MM.1S (cell line): ENCODE measurements at regions not wholly inside any gene's neighbourhood (a gene's known extent, or its start where the extent isn't known, plus 50 kb on each side); places are given as distances from the start of the nearest gene placed in this dataset.

ENCODE experiments used
- DNase-seq: peaks from one replicate; pipeline ENCODE4 v3.0.0-alpha.2; 2015
- H2AFZ ChIP-seq: fragments of 300-600 bp; sonication (generic); 2 replicates; pipeline ENCODE4 v1.6.0; 2016; ENCODE audit warnings: antibody characterized with exemption, low read length
- H3F3A ChIP-seq: fragments of 300-600 bp; sonication (generic); 2 replicates; pipeline ENCODE4 v1.6.1; 2016; ENCODE audit warnings: mild to moderate bottlenecking, antibody characterized with exemption, low read length, moderate library complexity, mixed read lengths; ENCODE audit not compliant: insufficient read depth
- H3K27ac ChIP-seq: fragments of 300-600 bp; sonication (generic); 2 replicates; pipeline ENCODE4 v1.5.1; 2016; ENCODE audit warnings: mild to moderate bottlenecking, low read length
- H3K27me3 ChIP-seq: fragments of 300-600 bp; sonication (generic); replicated peaks from 2 replicates; pipeline ENCODE4 v1.6.0; 2016; ENCODE audit warnings: low read length; ENCODE audit not compliant: insufficient read depth
- H3K36me3 ChIP-seq: fragments of 300-600 bp; sonication (generic); replicated peaks from 2 replicates; pipeline ENCODE4 v1.6.1; 2016; ENCODE audit warnings: mild to moderate bottlenecking, low read length, mixed read lengths; ENCODE audit not compliant: insufficient read depth
- H3K4me1 ChIP-seq: fragments of 300-600 bp; sonication (generic); 2 replicates; pipeline ENCODE4 v1.6.1; 2016; ENCODE audit warnings: low read length, mixed read lengths
- H3K4me2 ChIP-seq: fragments of 300-600 bp; sonication (generic); 2 replicates; pipeline ENCODE4 v1.6.0; 2016; ENCODE audit warnings: low read depth, low read length
- H3K4me3 ChIP-seq: fragments of 300-600 bp; sonication (generic); 2 replicates; pipeline ENCODE4 v1.5.1; 2016; ENCODE audit warnings: low read length, mixed read lengths
- H3K79me2 ChIP-seq: fragments of 300-600 bp; sonication (generic); 2 replicates; pipeline ENCODE4 v1.6.1; 2016; ENCODE audit warnings: mixed run types, low read length, mixed read lengths
- H3K9ac ChIP-seq: fragments of 300-600 bp; sonication (generic); 2 replicates; pipeline ENCODE4 v1.6.1; 2016; ENCODE audit warnings: low read length, mixed read lengths
- H3K9me2 ChIP-seq: fragments of 300-600 bp; sonication (generic); replicated peaks from 2 replicates; pipeline ENCODE4 v1.6.1; 2016; ENCODE audit warnings: mild to moderate bottlenecking, low read length, mixed read lengths; ENCODE audit not compliant: insufficient read depth
- H3K9me3 ChIP-seq: fragments of 300-600 bp; sonication (generic); replicated peaks from 2 replicates; pipeline ENCODE4 v1.6.1; 2016; ENCODE audit warnings: mild to moderate bottlenecking, low read length, mixed read lengths; ENCODE audit not compliant: insufficient read depth
- H4K20me1 ChIP-seq: fragments of 300-600 bp; sonication (generic); 2 replicates; pipeline ENCODE4 v1.6.1; 2016; ENCODE audit warnings: mild to moderate bottlenecking, low read length, moderate library complexity, mixed read lengths; ENCODE audit not compliant: insufficient read depth
- CTCF ChIP-seq: fragments of 300-600 bp; sonication (generic); IDR thresholded peaks from 2 replicates; pipeline ENCODE4 v1.5.1; 2016; ENCODE audit warnings: antibody characterized with exemption, low read length, mixed read lengths
- EZH2 ChIP-seq: fragments of 300-600 bp; sonication (generic); optimal IDR thresholded peaks from 2 replicates; pipeline ENCODE3; 2017; ENCODE audit warnings: low read depth, mild to moderate bottlenecking, antibody characterized with exemption, low read length, mixed read lengths
- EZH2phosphoT487 ChIP-seq: fragments of 300-600 bp; sonication (generic); IDR thresholded peaks from 2 replicates; pipeline ENCODE4 v1.6.1; 2018; ENCODE audit warnings: antibody characterized with exemption, low read length

- Histone ChIP-seq H3K9me3 (no peaks in the 10 kb centered on the region), H3K9me2 (no peaks in the 10 kb centered on the region), H3K9ac (no peak overlapping the region), H3K36me3 (no peaks in the 10 kb centered on the region), H2AFZ (no peak overlapping the region), H3K4me2 (no peak overlapping the region), H3K27ac (no peak overlapping the region), H4K20me1 (no peaks in the 10 kb centered on the region), H3F3A (no peaks in the 10 kb centered on the region), H3K4me1 (no peaks in the 10 kb centered on the region), H3K79me2 (no peaks in the 10 kb centered on the region), H3K27me3 (peaks cover 99% of the 10 kb centered on the region), H3K4me3 (no peak overlapping the region)
- DNase-seq: no peak
- TF ChIP-seq EZH2 (no peak), EZH2phosphoT487 (no peak), CTCF (no peak)
Observed at GRCh38 chr1:4118746-4119515, 218.9 kb upstream of the C1orf174 start.

- no peak overlapping the region for H3K27ac ChIP-seq
- H3K9ac ChIP-seq: no peak overlapping the region
- H3K4me3 ChIP-seq: no peak overlapping the region
- no peak overlapping the region for H2AFZ ChIP-seq
- H3K36me3 ChIP-seq: no peaks in the 10 kb centered on the region
- H3K27me3 ChIP-seq: peaks cover 95% of the 10 kb centered on the region
- TF ChIP-seq CTCF (no peak), EZH2 (no peak), EZH2phosphoT487 (no peak)
- H3K79me2 ChIP-seq: no peaks in the 10 kb centered on the region
- no peaks in the 10 kb centered on the region for H4K20me1 ChIP-seq
- no peaks in the 10 kb centered on the region for H3K9me3 ChIP-seq
- no peaks in the 10 kb centered on the region for H3K9me2 ChIP-seq
- no peak overlapping the region for H3K4me2 ChIP-seq
- DNase-seq: no peak
- H3F3A ChIP-seq: no peaks in the 10 kb centered on the region
- H3K4me1 ChIP-seq: no peaks in the 10 kb centered on the region
Observed at GRCh38 chr1:4119516-4120220, 219.6 kb upstream of the C1orf174 start.

GRCh38 chr1:4120557-4121292, 220.7 kb upstream of the C1orf174 start:
- no peak overlapping the region for H3K27ac ChIP-seq
- H2AFZ ChIP-seq: no peak overlapping the region
- H3K9me2 ChIP-seq: no peaks in the 10 kb centered on the region
- H4K20me1 ChIP-seq: no peaks in the 10 kb centered on the region
- H3F3A ChIP-seq: no peaks in the 10 kb centered on the region
- no peaks in the 10 kb centered on the region for H3K4me1 ChIP-seq
- H3K36me3 ChIP-seq: no peaks in the 10 kb centered on the region
- TF ChIP-seq CTCF (no peak), EZH2 (no peak), EZH2phosphoT487 (no peak)
- no peak for DNase-seq
- H3K9ac ChIP-seq: no peak overlapping the region
- H3K79me2 ChIP-seq: no peaks in the 10 kb centered on the region
- no peak overlapping the region for H3K4me3 ChIP-seq
- no peak overlapping the region for H3K4me2 ChIP-seq
- H3K27me3 ChIP-seq: peaks cover 92% of the 10 kb centered on the region
- no peaks in the 10 kb centered on the region for H3K9me3 ChIP-seq
